Panc1 (cell line): ENCODE measurements at regions not wholly inside any gene's neighbourhood (a gene's known extent, or its start where the extent isn't known, plus 50 kb on each side); places are given as distances from the start of the nearest gene placed in this dataset.

Experiments
- ATAC-seq: fragments of 200-7000 bp; cut with Tn5 transposase; 2 replicates; pipeline ENCODE4 v1.9.1; 2020; ENCODE audit warnings: mild to moderate bottlenecking, moderate library complexity
- BruUV-seq: library from RNA; stranded (reverse); fragments of 400-500 nt; replicated peaks from 2 replicates; lab custom pipeline; 2021; lab: Mats Ljungman, UMichigan
- CTCF ChIA-PET: fragments of 300-600 bp; sonication (Branson Sonifier 250); formaldehyde crosslinking; loops from one replicate; lab custom pipeline; 2022; ENCODE audit warnings: antibody characterized with exemption; lab: Charles Lee
- POLR2A ChIA-PET: fragments of 300-600 bp; sonication (Branson Sonifier 250); formaldehyde crosslinking; loops from one replicate; lab custom pipeline; 2022; ENCODE audit warnings: antibody characterized with exemption; lab: Charles Lee
- DNase-seq: peaks from one replicate; pipeline ENCODE4 v3.0.0-alpha.2; 2010; ENCODE audit warnings: low read depth, low spot score
- H3K27ac ChIP-seq: 2 replicates; pipeline ENCODE4 v1.5.1; 2011; ENCODE audit warnings: mild to moderate bottlenecking, low read length, inconsistent platforms
- H3K27me3 ChIP-seq: fragments of 200-500 bp; sonication (Bioruptor generic); 2 replicates; pipeline ENCODE4 v1.6.0; 2014; ENCODE audit warnings: low read length, inconsistent platforms; ENCODE audit not compliant: control insufficient read depth, insufficient read depth
- H3K36me3 ChIP-seq: fragments of 200-500 bp; sonication (Bioruptor generic); 2 replicates; pipeline ENCODE4 v1.5.1; 2014; ENCODE audit warnings: inconsistent platforms, mild to moderate bottlenecking, low read length, moderate library complexity; ENCODE audit not compliant: control insufficient read depth, insufficient read depth
- H3K4me1 ChIP-seq: 2 replicates; pipeline ENCODE4 v1.5.1; 2011; ENCODE audit warnings: inconsistent platforms, mild to moderate bottlenecking, low read length, moderate library complexity; ENCODE audit not compliant: control insufficient read depth, insufficient read depth
- H3K4me3 ChIP-seq, 2 experiments: 2 replicates each; pipeline ENCODE4 v1.5.1; 2011 to 2012; ENCODE audit warnings: low read depth in 2 of 2, low read length in 2 of 2, mild to moderate bottlenecking in 2 of 2, inconsistent platforms in 1 of 2, moderate library complexity in 1 of 2
- H3K9me3 ChIP-seq: fragments of 200-500 bp; sonication (Bioruptor generic); 2 replicates; pipeline ENCODE4 v1.5.1; 2014; ENCODE audit warnings: low read depth, mild to moderate bottlenecking, inconsistent platforms, low read length, moderate library complexity; ENCODE audit not compliant: control insufficient read depth, insufficient read depth
- POLR2AphosphoS5 ChIP-seq: IDR thresholded peaks from 2 replicates; pipeline ENCODE4 v1.6.1; 2012; ENCODE audit warnings: mild to moderate bottlenecking, low read depth, low read length, moderate library complexity
- REST ChIP-seq, 2 experiments: IDR thresholded peaks; 2 replicates each; pipeline ENCODE4 v1.6.1; 2011 to 2012; ENCODE audit warnings: low read depth in 2 of 2, control low read depth in 1 of 2, low read length in 1 of 2, mild to moderate bottlenecking in 1 of 2, moderate library complexity in 1 of 2; ENCODE audit not compliant: insufficient read depth in 1 of 2
- SIN3A ChIP-seq: IDR thresholded peaks from 2 replicates; pipeline ENCODE4 v1.6.1; 2012; ENCODE audit warnings: low read depth, mild to moderate bottlenecking, low read length, moderate library complexity, borderline replicate concordance; ENCODE audit not compliant: insufficient read depth
- TCF7L2 ChIP-seq: IDR thresholded peaks from 2 replicates; pipeline ENCODE4 v1.6.1; 2011; ENCODE audit warnings: mild to moderate bottlenecking, low read depth, low read length, inconsistent platforms
- in situ Hi-C: cut with HindIII; loops from 2 replicates; pipeline ENCODE4 v1.10.0; 2016; ENCODE audit warnings: low sequenced_read_pairs, low pct_unique_long_range_greater_than_20kb
- intact Hi-C: fragments of 100-400 bp; cut with micrococcal nuclease; formaldehyde crosslinking; loops from one replicate; pipeline ENCODE4 v1.10.0; 2022; ENCODE audit not compliant: unreplicated experiment
- TF ChIP-seq, protein P1 (sequence below): fragments of 450-650 bp; IDR thresholded peaks from 2 replicates; pipeline ENCODE4 v1.5.1; 2017; ENCODE audit warnings: mild to moderate bottlenecking

DNA sequence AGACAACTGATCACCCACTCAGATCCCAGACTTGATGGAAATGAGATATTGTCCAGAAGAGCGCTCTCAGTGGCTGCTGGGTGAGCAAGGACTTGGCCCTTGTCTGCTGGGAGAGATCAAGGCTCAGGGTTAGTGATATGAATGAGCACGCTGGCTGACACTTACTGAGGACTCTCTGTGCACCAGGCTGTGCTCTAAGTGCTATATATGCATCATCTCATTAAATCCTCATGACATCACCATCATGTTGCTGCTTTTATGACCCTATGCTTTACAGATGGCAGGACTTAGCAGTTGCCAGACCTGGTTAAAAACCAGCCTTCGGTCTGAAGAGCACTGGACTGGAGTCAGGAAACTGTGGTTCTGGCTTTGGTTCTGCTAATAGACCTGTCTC is 260.9 kb downstream of the VRK1 start:
- no peak overlapping the region for H3K27ac ChIP-seq
- POLR2A ChIA-PET: no interaction called here
- no TSS peak for BruUV-seq
- CTCF ChIA-PET: no interaction called here
- H3K4me1 ChIP-seq: no peaks in the 10 kb centered on the region
- in situ Hi-C loops: no loop called here
- H3K9me3 ChIP-seq: no peaks in the 10 kb centered on the region
- DNase-seq (no peak), ATAC-seq (no peak)
- TF ChIP-seq POLR2AphosphoS5 (no peak), SIN3A (no peak), TCF7L2 (no peak), REST (IDR thresholded peaks at IDR 0.05; ENCODE audit: insufficient read depth in 1 of 2, low read depth in 2 of 2, low read length in 1 of 2) (no peak)
- TF ChIP-seq, protein P1, sequence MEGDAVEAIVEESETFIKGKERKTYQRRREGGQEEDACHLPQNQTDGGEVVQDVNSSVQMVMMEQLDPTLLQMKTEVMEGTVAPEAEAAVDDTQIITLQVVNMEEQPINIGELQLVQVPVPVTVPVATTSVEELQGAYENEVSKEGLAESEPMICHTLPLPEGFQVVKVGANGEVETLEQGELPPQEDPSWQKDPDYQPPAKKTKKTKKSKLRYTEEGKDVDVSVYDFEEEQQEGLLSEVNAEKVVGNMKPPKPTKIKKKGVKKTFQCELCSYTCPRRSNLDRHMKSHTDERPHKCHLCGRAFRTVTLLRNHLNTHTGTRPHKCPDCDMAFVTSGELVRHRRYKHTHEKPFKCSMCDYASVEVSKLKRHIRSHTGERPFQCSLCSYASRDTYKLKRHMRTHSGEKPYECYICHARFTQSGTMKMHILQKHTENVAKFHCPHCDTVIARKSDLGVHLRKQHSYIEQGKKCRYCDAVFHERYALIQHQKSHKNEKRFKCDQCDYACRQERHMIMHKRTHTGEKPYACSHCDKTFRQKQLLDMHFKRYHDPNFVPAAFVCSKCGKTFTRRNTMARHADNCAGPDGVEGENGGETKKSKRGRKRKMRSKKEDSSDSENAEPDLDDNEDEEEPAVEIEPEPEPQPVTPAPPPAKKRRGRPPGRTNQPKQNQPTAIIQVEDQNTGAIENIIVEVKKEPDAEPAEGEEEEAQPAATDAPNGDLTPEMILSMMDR: no peak
- H3K27me3 ChIP-seq: no peaks in the 10 kb centered on the region; the same call in 1 of the 2 replicates
- no peak overlapping the region for H3K4me3 ChIP-seq
- intact Hi-C loops: no loop called here
- H3K36me3 ChIP-seq: no peaks in the 10 kb centered on the region

- Histone ChIP-seq H3K4me3 (no peak overlapping the region), H3K27me3 (no peaks in the 10 kb centered on the region; the same call in 1 of the 2 replicates), H3K4me1 (no peaks in the 10 kb centered on the region), H3K9me3 (no peaks in the 10 kb centered on the region), H3K27ac (no peak overlapping the region), H3K36me3 (no peaks in the 10 kb centered on the region)
- BruUV-seq: no TSS peak
- ChIA-PET CTCF (interaction anchor here (0.6 kb wide), 1 partner anchor 281 kb away, joined by 4 read pairs; no protein-coding TSS in a partner anchor), POLR2A (no interaction called here)
- in situ Hi-C loops (no loop called here), intact Hi-C loops (no loop called here)
- DNase-seq (no peak), ATAC-seq (no peak)
- TF ChIP-seq POLR2AphosphoS5: no peak
- no peak for TF ChIP-seq REST (IDR thresholded peaks at IDR 0.05; ENCODE audit: insufficient read depth in 1 of 2, low read depth in 2 of 2, low read length in 1 of 2)
Observed at GRCh38 chr14:97058589-97058988, 261.4 kb downstream of the VRK1 start.
